ENCODE measurements at regions not wholly inside any gene's neighbourhood (a gene's known extent, or its start where the extent isn't known, plus 50 kb on each side); places are given as distances from the start of the nearest gene placed in this dataset.

- Histone ChIP-seq H3K4me1 (ENCODE audit: control insufficient read depth in 3 of 3, insufficient read depth in 2 of 3, low read depth in 1 of 3, low read length in 2 of 3) (no peaks in the 10 kb centered on the region), H3K9me3 (ENCODE audit: control insufficient read depth in 2 of 2, insufficient read depth in 1 of 2, low read depth in 1 of 2, low read length in 1 of 2) (no peaks in the 10 kb centered on the region), H3K4me3 (ENCODE audit: low read depth in 1 of 3, low read length in 3 of 3) (no peak overlapping the region), H3K36me3 (ENCODE audit: control insufficient read depth in 3 of 3, insufficient read depth in 2 of 3, low read depth in 1 of 3, low read length in 3 of 3) (no peaks in the 10 kb centered on the region), H3K27ac (ENCODE audit: low read depth in 1 of 3, low read length in 2 of 3) (no peak overlapping the region), H3K27me3 (ENCODE audit: control insufficient read depth in 3 of 3, insufficient read depth in 3 of 3, low read length in 3 of 3) (no peaks in the 10 kb centered on the region)
- FAIRE-seq (no peak), DNase-seq (no peak)
- 77 to 81% (median 80%) methylated on average over 1 of the region's 1 CpG for WGBS, 3 donors
These were observed 101.8 kb upstream of the DOCK1 start for GRCh38 chr10:126803394-126803793.

GRCh38 chr10:126804396-126804795 is 100.8 kb upstream of the DOCK1 start:
- H3K4me3 ChIP-seq (ENCODE audit: low read depth in 1 of 3, low read length in 3 of 3) = no peak overlapping the region
- DNase-seq = no peak
- no peaks in the 10 kb centered on the region for H3K36me3 ChIP-seq (ENCODE audit: control insufficient read depth in 3 of 3, insufficient read depth in 2 of 3, low read depth in 1 of 3, low read length in 3 of 3)
- no peaks in the 10 kb centered on the region for H3K9me3 ChIP-seq (ENCODE audit: control insufficient read depth in 2 of 2, insufficient read depth in 1 of 2, low read depth in 1 of 2, low read length in 1 of 2)
- no peaks in the 10 kb centered on the region for H3K4me1 ChIP-seq (ENCODE audit: control insufficient read depth in 3 of 3, insufficient read depth in 2 of 3, low read depth in 1 of 3, low read length in 2 of 3)
- H3K27ac ChIP-seq (ENCODE audit: low read depth in 1 of 3, low read length in 2 of 3) = no peak overlapping the region
- no peaks in the 10 kb centered on the region for H3K27me3 ChIP-seq (ENCODE audit: control insufficient read depth in 3 of 3, insufficient read depth in 3 of 3, low read length in 3 of 3)
- WGBS, 3 donors = 78 to 86% (median 81%) methylated on average over 2 of the region's 2 CpGs
- FAIRE-seq = no peak

GRCh38 chr10:126806498-126806897 is 98.7 kb upstream of the DOCK1 start:
- Histone ChIP-seq H3K27me3 (ENCODE audit: control insufficient read depth in 3 of 3, insufficient read depth in 3 of 3, low read length in 3 of 3) (no peaks in the 10 kb centered on the region), H3K4me1 (ENCODE audit: control insufficient read depth in 3 of 3, insufficient read depth in 2 of 3, low read depth in 1 of 3, low read length in 2 of 3) (no peaks in the 10 kb centered on the region), H3K9me3 (ENCODE audit: control insufficient read depth in 2 of 2, insufficient read depth in 1 of 2, low read depth in 1 of 2, low read length in 1 of 2) (no peaks in the 10 kb centered on the region), H3K36me3 (ENCODE audit: control insufficient read depth in 3 of 3, insufficient read depth in 2 of 3, low read depth in 1 of 3, low read length in 3 of 3) (no peaks in the 10 kb centered on the region), H3K4me3 (ENCODE audit: low read depth in 1 of 3, low read length in 3 of 3) (no peak overlapping the region), H3K27ac (ENCODE audit: low read depth in 1 of 3, low read length in 2 of 3) (no peak overlapping the region)
- DNase-seq (no peak), FAIRE-seq (no peak)
- 90 to 96% (median 91%) methylated on average over 2 of the region's 2 CpGs for WGBS, 3 donors

GRCh38 chr10:126806991-126807702 is 98.1 kb upstream of the DOCK1 start:
- FAIRE-seq = no peak
- Histone ChIP-seq H3K27me3 (ENCODE audit: control insufficient read depth in 3 of 3, insufficient read depth in 3 of 3, low read length in 3 of 3) (no peaks in the 10 kb centered on the region), H3K4me1 (ENCODE audit: control insufficient read depth in 3 of 3, insufficient read depth in 2 of 3, low read depth in 1 of 3, low read length in 2 of 3) (no peaks in the 10 kb centered on the region)

GRCh38 chr10:126808103-126808502 is 97.1 kb upstream of the DOCK1 start:
- DNase-seq (no peak), FAIRE-seq (no peak)
- 38 to 57% (median 53%) methylated on average over 2 of the region's 2 CpGs for WGBS, 3 donors
- H3K27ac ChIP-seq (ENCODE audit: low read depth in 1 of 3, low read length in 2 of 3) = no peak overlapping the region
- H3K4me3 ChIP-seq (ENCODE audit: low read depth in 1 of 3, low read length in 3 of 3) = no peak overlapping the region
- no peaks in the 10 kb centered on the region for H3K9me3 ChIP-seq (ENCODE audit: control insufficient read depth in 2 of 2, insufficient read depth in 1 of 2, low read depth in 1 of 2, low read length in 1 of 2)
- no peaks in the 10 kb centered on the region for H3K36me3 ChIP-seq (ENCODE audit: control insufficient read depth in 3 of 3, insufficient read depth in 2 of 3, low read depth in 1 of 3, low read length in 3 of 3)
- H3K27me3 ChIP-seq (ENCODE audit: control insufficient read depth in 3 of 3, insufficient read depth in 3 of 3, low read length in 3 of 3) = no peaks in the 10 kb centered on the region
- no peaks in the 10 kb centered on the region for H3K4me1 ChIP-seq (ENCODE audit: control insufficient read depth in 3 of 3, insufficient read depth in 2 of 3, low read depth in 1 of 3, low read length in 2 of 3)

More at GRCh38 chr10:126806991-126807702, 98.1 kb upstream of the DOCK1 start:
- Histone ChIP-seq H3K4me3 (ENCODE audit: low read depth in 1 of 3, low read length in 3 of 3) (no peak overlapping the region), H3K27ac (ENCODE audit: low read depth in 1 of 3, low read length in 2 of 3) (no peak overlapping the region), H3K9me3 (ENCODE audit: control insufficient read depth in 2 of 2, insufficient read depth in 1 of 2, low read depth in 1 of 2, low read length in 1 of 2) (no peaks in the 10 kb centered on the region), H3K36me3 (ENCODE audit: control insufficient read depth in 3 of 3, insufficient read depth in 2 of 3, low read depth in 1 of 3, low read length in 3 of 3) (no peaks in the 10 kb centered on the region)
- 69 to 88% (median 85%) methylated on average over 5 of the region's 5 CpGs for WGBS, 3 donors
- DNase-seq = no peak

- DNase-seq (no peak), FAIRE-seq (no peak)
- Histone ChIP-seq H3K36me3 (ENCODE audit: control insufficient read depth in 3 of 3, insufficient read depth in 2 of 3, low read depth in 1 of 3, low read length in 3 of 3) (no peaks in the 10 kb centered on the region), H3K9me3 (ENCODE audit: control insufficient read depth in 2 of 2, insufficient read depth in 1 of 2, low read depth in 1 of 2, low read length in 1 of 2) (no peaks in the 10 kb centered on the region), H3K27ac (ENCODE audit: low read depth in 1 of 3, low read length in 2 of 3) (no peak overlapping the region), H3K27me3 (ENCODE audit: control insufficient read depth in 3 of 3, insufficient read depth in 3 of 3, low read length in 3 of 3) (no peaks in the 10 kb centered on the region), H3K4me3 (ENCODE audit: low read depth in 1 of 3, low read length in 3 of 3) (no peak overlapping the region), H3K4me1 (ENCODE audit: control insufficient read depth in 3 of 3, insufficient read depth in 2 of 3, low read depth in 1 of 3, low read length in 2 of 3) (no peaks in the 10 kb centered on the region)
- 89 to 93% (median 90%) methylated on average over 6 of the region's 6 CpGs for WGBS, 3 donors
These were observed 91.8 kb upstream of the DOCK1 start for GRCh38 chr10:126813432-126813831.

- Histone ChIP-seq H3K27ac (ENCODE audit: low read depth in 1 of 3, low read length in 2 of 3) (no peak overlapping the region), H3K4me3 (ENCODE audit: low read depth in 1 of 3, low read length in 3 of 3) (no peak overlapping the region), H3K27me3 (ENCODE audit: control insufficient read depth in 3 of 3, insufficient read depth in 3 of 3, low read length in 3 of 3) (no peaks in the 10 kb centered on the region), H3K36me3 (ENCODE audit: control insufficient read depth in 3 of 3, insufficient read depth in 2 of 3, low read depth in 1 of 3, low read length in 3 of 3) (no peaks in the 10 kb centered on the region), H3K9me3 (ENCODE audit: control insufficient read depth in 2 of 2, insufficient read depth in 1 of 2, low read depth in 1 of 2, low read length in 1 of 2) (peaks cover 0 to 3% of the 10 kb centered on the region in 2 donors), H3K4me1 (ENCODE audit: control insufficient read depth in 3 of 3, insufficient read depth in 2 of 3, low read depth in 1 of 3, low read length in 2 of 3) (no peaks in the 10 kb centered on the region)
- DNase-seq = no peak
- no peak for FAIRE-seq
- 65 to 80% (median 79%) methylated on average over 5 of the region's 5 CpGs for WGBS, 3 donors
These were observed 71.7 kb upstream of the DOCK1 start for GRCh38 chr10:126833542-126833941.

- Histone ChIP-seq H3K9me3 (ENCODE audit: control insufficient read depth in 2 of 2, insufficient read depth in 1 of 2, low read depth in 1 of 2, low read length in 1 of 2) (peaks cover 0 to 3% of the 10 kb centered on the region in 2 donors), H3K27me3 (ENCODE audit: control insufficient read depth in 3 of 3, insufficient read depth in 3 of 3, low read length in 3 of 3) (no peaks in the 10 kb centered on the region), H3K36me3 (ENCODE audit: control insufficient read depth in 3 of 3, insufficient read depth in 2 of 3, low read depth in 1 of 3, low read length in 3 of 3) (no peaks in the 10 kb centered on the region), H3K4me1 (ENCODE audit: control insufficient read depth in 3 of 3, insufficient read depth in 2 of 3, low read depth in 1 of 3, low read length in 2 of 3) (peaks cover 0 to 18% (median 0%) of the 10 kb centered on the region in 3 donors), H3K27ac (ENCODE audit: low read depth in 1 of 3, low read length in 2 of 3) (no peak overlapping the region), H3K4me3 (ENCODE audit: low read depth in 1 of 3, low read length in 3 of 3) (no peak overlapping the region)
- no peak for DNase-seq
- 89 to 90% (median 89%) methylated on average over 4 of the region's 4 CpGs for WGBS, 3 donors
- no peak for FAIRE-seq
These were observed 69.2 kb upstream of the DOCK1 start for GRCh38 chr10:126836009-126836408.

GRCh38 chr10:126838316-126838715 is 66.9 kb upstream of the DOCK1 start:
- FAIRE-seq = no peak
- Histone ChIP-seq H3K4me3 (ENCODE audit: low read depth in 1 of 3, low read length in 3 of 3) (no peak overlapping the region), H3K9me3 (ENCODE audit: control insufficient read depth in 2 of 2, insufficient read depth in 1 of 2, low read depth in 1 of 2, low read length in 1 of 2) (peaks cover 0 to 6% of the 10 kb centered on the region in 2 donors), H3K27me3 (ENCODE audit: control insufficient read depth in 3 of 3, insufficient read depth in 3 of 3, low read length in 3 of 3) (no peaks in the 10 kb centered on the region), H3K4me1 (ENCODE audit: control insufficient read depth in 3 of 3, insufficient read depth in 2 of 3, low read depth in 1 of 3, low read length in 2 of 3) (peaks cover 3 to 34% (median 6%) of the 10 kb centered on the region in 3 donors), H3K36me3 (ENCODE audit: control insufficient read depth in 3 of 3, insufficient read depth in 2 of 3, low read depth in 1 of 3, low read length in 3 of 3) (no peaks in the 10 kb centered on the region), H3K27ac (ENCODE audit: low read depth in 1 of 3, low read length in 2 of 3) (no peak overlapping the region)
- no peak for DNase-seq
- WGBS, 3 donors = 17 to 39% (median 35%) methylated on average over 4 of the region's 4 CpGs
